Smooth muscle cell (in vitro differentiated cells): ENCODE measurements at regions not wholly inside any gene's neighbourhood (a gene's known extent, or its start where the extent isn't known, plus 50 kb on each side); places are given as distances from the start of the nearest gene placed in this dataset.

Experiments
- DNase-seq: peaks from one replicate; lab custom pipeline; 2025; ENCODE audit not compliant: unreplicated experiment; lab: John Stamatoyannopoulos, UW
- H2AFZ ChIP-seq: fragments of 200-600 bp; sonication (generic); 2 replicates; pipeline ENCODE4 v1.6.0; 2016; ENCODE audit warnings: antibody characterized with exemption, low read depth, mild to moderate bottlenecking
- H3F3A ChIP-seq: fragments of 200-600 bp; sonication (generic); 2 replicates; pipeline ENCODE4 v1.6.0; 2017; ENCODE audit warnings: antibody characterized with exemption, low read depth
- H3K27ac ChIP-seq: fragments of 200-600 bp; sonication (generic); 2 replicates; pipeline ENCODE4 v1.5.1; 2016; ENCODE audit warnings: low read depth, mild to moderate bottlenecking
- H3K27me3 ChIP-seq: fragments of 200-600 bp; sonication (generic); 2 replicates; pipeline ENCODE4 v1.6.1; 2016; ENCODE audit warnings: low read depth, mild to moderate bottlenecking
- H3K36me3 ChIP-seq: fragments of 200-600 bp; sonication (generic); 2 replicates; pipeline ENCODE4 v1.5.1; 2016; ENCODE audit warnings: low read depth
- H3K4me1 ChIP-seq: fragments of 200-600 bp; sonication (generic); 2 replicates; pipeline ENCODE4 v1.5.1; 2016; ENCODE audit warnings: low read depth
- H3K4me2 ChIP-seq: fragments of 200-600 bp; sonication (generic); 2 replicates; pipeline ENCODE4 v1.6.0; 2016; ENCODE audit warnings: mild to moderate bottlenecking
- H3K4me3 ChIP-seq: fragments of 200-600 bp; sonication (generic); 2 replicates; pipeline ENCODE4 v1.5.1; 2016; ENCODE audit warnings: mild to moderate bottlenecking
- H3K79me2 ChIP-seq: fragments of 200-600 bp; sonication (generic); 2 replicates; pipeline ENCODE4 v1.6.0; 2016; ENCODE audit warnings: low read depth, mild to moderate bottlenecking
- H3K9ac ChIP-seq: fragments of 200-600 bp; sonication (generic); 2 replicates; pipeline ENCODE4 v1.6.0; 2016; ENCODE audit warnings: low read depth
- H3K9me3 ChIP-seq: fragments of 200-600 bp; sonication (generic); replicated peaks from 2 replicates; pipeline ENCODE4 v1.5.1; 2016; ENCODE audit warnings: low read depth
- H4K20me1 ChIP-seq: fragments of 200-600 bp; sonication (generic); 2 replicates; pipeline ENCODE4 v1.6.0; 2016; ENCODE audit warnings: low read depth
- CTCF ChIP-seq: fragments of 200-600 bp; sonication (generic); IDR thresholded peaks from 2 replicates; pipeline ENCODE4 v1.5.1; 2017; ENCODE audit warnings: borderline replicate concordance, mild to moderate bottlenecking, antibody characterized with exemption; ENCODE audit not compliant: insufficient read depth, poor library complexity, severe bottlenecking
- WGBS: methylation state at CpG from one replicate; pipeline ENCODE4 v1.1.7; 2016; ENCODE audit warnings: low lambda C conversion rate; 5-methylcytosine and 5-hydroxymethylcytosine counted together

DNA sequence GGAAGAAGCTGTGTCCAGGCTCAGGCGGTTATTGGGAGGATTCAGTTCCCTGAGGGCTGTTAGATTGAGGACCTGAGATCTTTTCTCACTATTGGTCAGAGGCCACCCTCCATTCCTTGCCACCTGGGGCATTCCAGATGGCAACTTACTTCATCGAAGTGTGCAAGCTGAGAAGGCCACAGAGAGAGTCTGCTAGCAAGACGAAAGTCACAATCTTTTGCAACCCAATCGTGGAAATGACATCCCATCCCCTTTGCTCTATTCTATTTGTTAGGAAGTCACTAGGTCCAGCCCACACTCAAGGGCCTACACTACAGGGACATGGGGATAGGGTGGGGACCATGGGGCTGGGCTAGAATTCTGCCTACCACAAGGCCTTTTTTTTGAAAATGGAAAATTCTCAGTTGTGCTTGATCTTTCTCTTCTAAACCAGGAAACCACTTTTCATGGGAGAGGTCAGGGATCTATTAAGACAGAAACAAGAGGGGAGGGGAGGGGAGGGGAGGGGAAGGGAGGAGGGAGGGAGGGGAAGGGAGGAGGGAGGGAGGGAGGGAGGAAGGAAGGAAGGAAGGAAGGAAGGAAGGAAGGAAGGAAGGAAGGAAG is 217.2 kb downstream of the BCAS1 start:
- H3K4me3 ChIP-seq, result no peak overlapping the region
- H3K9me3 ChIP-seq, result no peaks in the 10 kb centered on the region
- H3K9ac ChIP-seq, result no peak overlapping the region
- H3F3A ChIP-seq, result no peaks in the 10 kb centered on the region
- WGBS, result 93% methylated on average over 4 of the region's 4 CpGs
- no peaks in the 10 kb centered on the region for H3K27me3 ChIP-seq
- no peaks in the 10 kb centered on the region for H4K20me1 ChIP-seq
- no peaks in the 10 kb centered on the region for H3K36me3 ChIP-seq
- H2AFZ ChIP-seq, result no peak overlapping the region
- no peak for DNase-seq
- no peak for TF ChIP-seq CTCF
- H3K27ac ChIP-seq, result no peak overlapping the region
- no peaks in the 10 kb centered on the region for H3K79me2 ChIP-seq
- H3K4me2 ChIP-seq, result no peak overlapping the region
- peaks cover 5% of the 10 kb centered on the region for H3K4me1 ChIP-seq

DNA sequence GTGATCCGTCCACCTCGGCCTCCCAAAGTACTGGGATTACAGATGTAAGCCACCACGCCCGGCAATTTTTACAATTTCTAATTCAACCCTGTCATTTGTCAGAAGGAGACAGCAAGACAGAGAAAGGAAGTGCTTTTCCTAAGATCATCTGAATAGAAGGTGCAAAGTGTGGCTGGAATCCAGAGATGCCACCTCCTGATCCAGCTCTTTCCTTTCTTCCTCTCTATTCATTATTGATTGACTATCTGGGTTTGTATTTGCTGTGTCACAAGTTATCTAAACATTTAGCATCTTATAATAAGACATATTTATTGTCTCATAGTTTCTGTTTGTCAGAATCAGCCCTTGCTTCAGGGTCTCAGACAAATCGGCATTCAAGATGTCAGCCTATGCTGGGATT is 217.7 kb downstream of the BCAS1 start:
- DNase-seq, result no peak
- Histone ChIP-seq H3K79me2 (no peaks in the 10 kb centered on the region), H3K4me2 (no peak overlapping the region), H3K4me3 (no peak overlapping the region), H2AFZ (no peak overlapping the region), H4K20me1 (no peaks in the 10 kb centered on the region), H3K27me3 (no peaks in the 10 kb centered on the region), H3K27ac (no peak overlapping the region), H3K9ac (no peak overlapping the region), H3K4me1 (peaks cover 6% of the 10 kb centered on the region), H3F3A (no peaks in the 10 kb centered on the region), H3K9me3 (no peaks in the 10 kb centered on the region), H3K36me3 (no peaks in the 10 kb centered on the region)
- TF ChIP-seq CTCF, result no peak
- 97% methylated on average over 5 of the region's 5 CpGs for WGBS

GRCh38 chr20:53852014-53852413 is 218.4 kb downstream of the BCAS1 start:
- 69% methylated on average over 3 of the region's 3 CpGs for whole genome bisulfite sequencing
- DNase-seq, result no peak

More at GRCh38 chr20:53852014-53852413, 218.4 kb downstream of the BCAS1 start:
- no peak overlapping the region for H3K9ac ChIP-seq
- no peak overlapping the region for H3K4me2 ChIP-seq
- H3K4me1 ChIP-seq, result peaks cover 12% of the 10 kb centered on the region
- no peak overlapping the region for H3K4me3 ChIP-seq
- no peaks in the 10 kb centered on the region for H3K36me3 ChIP-seq
- TF ChIP-seq CTCF, result no peak
- H3K9me3 ChIP-seq, result no peaks in the 10 kb centered on the region
- H3K79me2 ChIP-seq, result no peaks in the 10 kb centered on the region
- no peaks in the 10 kb centered on the region for H3F3A ChIP-seq
- H3K27me3 ChIP-seq, result no peaks in the 10 kb centered on the region
- H2AFZ ChIP-seq, result no peak overlapping the region
- no peak overlapping the region for H3K27ac ChIP-seq
- no peaks in the 10 kb centered on the region for H4K20me1 ChIP-seq
